CD4-positive, alpha-beta T cell treated with Interleukin-2 at 100 ng/mL for 4 hours (primary cell): ENCODE measurements at regions not wholly inside any gene's neighbourhood (a gene's known extent, or its start where the extent isn't known, plus 50 kb on each side); places are given as distances from the start of the nearest gene placed in this dataset.

Source experiments
- DNase-seq: peaks from one replicate; pipeline ENCODE4 v3.0.0-alpha.2; 2020; ENCODE audit warnings: low spot score

DNA sequence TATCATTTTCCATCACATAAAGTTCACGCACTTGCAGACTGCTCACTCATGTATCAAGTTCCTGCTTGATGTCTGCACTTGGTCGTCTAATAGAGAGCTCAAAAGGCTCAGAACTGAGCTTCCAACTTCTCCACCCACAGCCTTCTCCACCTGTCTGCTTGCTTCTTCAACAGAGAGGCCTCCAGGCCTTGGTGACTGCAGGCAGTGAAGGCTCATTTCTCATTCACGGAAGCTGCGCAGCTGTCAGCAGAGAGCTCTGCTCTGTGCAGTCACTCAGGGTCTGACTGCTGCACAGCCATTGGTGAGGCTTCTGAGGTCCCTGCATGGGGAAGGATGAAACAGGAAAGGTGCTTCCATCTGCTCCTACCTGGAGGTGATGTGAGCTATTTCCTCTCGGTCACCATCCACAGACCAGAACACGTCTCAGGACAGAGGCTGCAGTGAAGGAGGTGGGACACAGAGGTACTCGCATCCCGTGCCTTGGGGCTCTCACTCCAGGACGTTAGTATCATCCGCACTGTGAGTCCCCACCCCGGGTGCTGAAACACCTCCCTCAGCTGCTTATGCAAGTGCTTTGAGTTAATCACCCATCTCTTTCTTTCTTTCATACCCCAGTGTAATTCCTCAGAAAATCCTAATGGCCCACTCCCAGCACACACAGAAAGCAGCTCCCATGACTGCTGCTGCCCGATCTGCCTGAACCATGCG lies 126.2 kb downstream of the TMEM18 start:
- no peak for DNase-seq

GRCh38 chr2:545711-546650 lies 131.2 kb downstream of the TMEM18 start:
- no peak for DNase-seq

DNA sequence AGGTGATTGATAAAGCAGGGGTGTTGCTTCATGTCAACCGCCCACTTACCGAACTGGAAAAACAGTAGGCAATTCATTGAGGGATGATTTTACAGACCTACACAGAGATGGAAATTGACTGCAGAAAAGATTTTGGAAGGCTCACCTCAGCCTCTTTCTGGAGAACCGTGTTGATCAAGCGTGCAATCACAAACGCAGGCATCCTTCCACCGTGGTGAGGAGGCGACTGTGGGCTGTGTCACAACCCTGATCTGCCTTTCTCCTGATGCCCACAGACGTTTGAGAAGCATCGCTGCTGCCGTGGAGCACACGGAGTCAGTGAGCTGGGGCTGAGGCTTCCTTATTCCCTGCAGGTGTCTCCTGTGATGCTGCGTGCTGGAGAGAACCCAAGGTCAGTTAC lies 132.0 kb downstream of the TMEM18 start:
- no peak for DNase-seq

DNA sequence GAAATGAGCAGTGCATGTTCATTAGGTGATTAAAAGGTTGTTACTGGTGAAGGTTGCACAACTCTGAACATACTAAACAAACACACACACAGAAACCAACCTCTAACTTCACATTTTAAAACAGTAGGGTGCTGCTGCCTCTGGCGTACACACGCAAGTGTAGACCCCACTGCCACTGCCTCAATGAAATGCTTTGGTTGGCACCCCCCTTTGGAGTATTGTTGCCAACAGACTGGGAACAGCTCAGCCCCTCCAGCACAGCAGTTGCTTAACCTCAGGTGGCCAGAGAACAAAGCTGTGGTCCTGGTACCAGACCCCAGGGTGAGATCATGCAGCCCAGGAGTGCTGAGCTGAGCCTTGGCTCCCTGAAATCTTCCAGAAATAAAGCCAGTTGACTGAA lies 138.6 kb downstream of the TMEM18 start:
- DNase-seq = no peak

DNA sequence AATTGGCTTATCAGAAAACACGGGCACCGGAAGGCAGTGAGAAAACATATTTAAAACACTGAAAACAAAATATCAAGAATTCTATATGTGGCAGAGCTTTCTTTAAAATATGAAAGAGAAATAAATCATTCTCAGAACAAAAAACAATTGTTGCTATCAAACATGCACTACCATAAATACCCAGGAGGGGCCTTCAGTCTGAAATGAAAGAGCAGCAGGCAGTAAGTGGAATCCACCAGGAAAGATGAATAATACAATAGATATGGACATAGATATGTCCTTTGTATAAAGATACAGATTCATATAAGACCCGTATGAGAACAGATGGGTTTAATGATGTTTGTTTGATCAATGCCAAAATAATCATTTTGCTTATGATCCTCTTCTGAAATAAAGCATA lies 142.0 kb downstream of the TMEM18 start:
- no peak for DNase-seq

DNA sequence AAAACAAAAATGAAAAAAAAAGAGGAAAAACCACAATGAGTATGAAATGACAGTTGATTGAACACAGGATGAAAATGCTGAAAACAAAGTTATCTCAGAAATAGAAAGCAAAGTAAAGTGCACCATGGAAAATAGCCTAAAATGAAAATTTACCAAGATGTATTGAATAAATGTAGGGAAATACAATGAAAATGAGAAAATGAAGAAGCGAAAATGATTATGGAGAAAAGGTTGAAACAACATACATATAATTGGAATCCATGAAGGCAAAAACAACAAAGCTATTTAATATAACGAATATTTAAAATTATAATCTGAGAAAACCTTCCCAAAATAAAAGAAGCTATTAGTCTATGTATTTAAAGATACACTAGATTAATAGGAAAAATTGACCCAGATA lies 147.4 kb downstream of the TMEM18 start:
- no peak for DNase-seq

GRCh38 chr2:529424-529823 lies 147.8 kb downstream of the TMEM18 start:
- DNase-seq = no peak

DNA sequence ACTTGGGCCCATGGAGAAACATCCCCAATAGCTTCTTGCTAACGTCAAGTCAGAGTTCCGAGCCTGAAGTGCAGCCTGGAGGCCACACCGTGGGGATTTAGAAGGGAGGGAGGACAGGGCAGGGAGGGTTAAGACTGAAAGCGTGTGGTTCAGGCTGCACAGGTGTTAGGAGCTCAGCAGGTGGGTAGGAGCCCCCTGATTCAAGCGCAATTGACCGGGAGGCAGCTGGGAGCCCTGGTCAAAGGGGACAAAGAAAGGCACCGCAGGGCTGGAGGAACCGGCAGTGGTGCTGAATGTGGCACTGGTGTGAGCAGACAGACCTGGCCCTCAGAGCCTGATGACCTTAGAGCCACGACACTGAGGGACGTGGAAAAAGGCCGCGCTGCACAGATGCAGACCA lies 149.6 kb downstream of the TMEM18 start:
- DNase-seq = no peak

DNA sequence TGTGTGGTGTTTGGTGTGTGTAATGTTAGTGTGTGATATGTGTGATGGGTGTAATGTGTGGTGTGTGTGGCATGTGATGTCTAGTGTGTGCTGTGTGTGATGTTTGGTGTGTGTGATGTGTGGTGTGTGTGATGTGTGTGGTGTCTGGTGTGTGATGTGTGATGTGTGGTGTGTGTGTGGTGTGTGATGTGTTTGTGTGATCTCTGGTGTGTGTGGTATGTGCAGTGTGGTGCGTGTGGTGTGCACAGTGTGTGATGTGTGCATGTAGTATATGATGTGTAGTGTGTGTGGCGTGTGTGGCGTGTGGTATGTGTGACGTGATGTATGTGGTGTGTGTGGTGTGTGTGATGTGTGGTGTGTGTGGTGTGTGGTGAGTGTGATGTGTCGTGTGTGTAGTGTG lies 150.3 kb downstream of the TMEM18 start:
- no peak for DNase-seq

GRCh38 chr2:525611-526010 lies 151.6 kb downstream of the TMEM18 start:
- no peak for DNase-seq

DNA sequence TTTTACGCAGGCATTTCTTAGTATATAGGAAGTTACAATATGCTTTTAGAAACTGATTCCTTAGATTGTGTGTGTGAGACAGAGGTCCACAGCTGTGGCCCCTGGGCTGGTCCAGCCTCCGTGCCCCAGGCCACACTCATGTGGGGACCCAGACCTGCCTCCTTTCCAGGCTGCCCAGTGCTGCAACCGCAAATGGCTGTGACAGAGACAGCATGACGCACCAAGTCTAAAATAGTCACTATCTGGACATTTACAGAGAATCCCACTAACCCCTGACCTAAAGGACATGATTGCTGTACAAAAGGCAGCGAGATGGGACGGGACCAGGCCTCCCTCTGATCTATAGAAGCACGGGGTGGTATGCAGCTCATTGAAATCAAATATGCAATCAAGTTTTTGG lies 152.2 kb downstream of the TMEM18 start:
- DNase-seq = no peak

DNA sequence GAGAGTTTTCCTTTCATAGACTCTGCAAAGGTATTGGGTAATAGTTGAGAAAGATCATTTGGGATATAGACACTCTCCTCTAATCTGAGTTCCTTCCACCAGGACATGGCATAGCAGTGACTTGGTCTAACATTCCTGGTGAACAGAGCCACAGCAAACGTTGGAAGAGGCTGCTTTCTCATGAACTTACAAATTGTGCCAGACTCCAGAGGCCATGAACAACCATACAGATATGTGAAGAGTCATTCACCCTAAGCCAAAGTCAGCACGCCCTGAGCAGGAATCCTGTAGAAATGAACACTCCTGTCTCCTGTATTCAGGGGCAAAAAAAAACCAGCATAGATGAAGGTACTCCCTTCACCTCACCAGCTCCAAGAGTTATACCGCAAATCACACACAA lies 152.8 kb downstream of the TMEM18 start:
- no peak for DNase-seq

DNA sequence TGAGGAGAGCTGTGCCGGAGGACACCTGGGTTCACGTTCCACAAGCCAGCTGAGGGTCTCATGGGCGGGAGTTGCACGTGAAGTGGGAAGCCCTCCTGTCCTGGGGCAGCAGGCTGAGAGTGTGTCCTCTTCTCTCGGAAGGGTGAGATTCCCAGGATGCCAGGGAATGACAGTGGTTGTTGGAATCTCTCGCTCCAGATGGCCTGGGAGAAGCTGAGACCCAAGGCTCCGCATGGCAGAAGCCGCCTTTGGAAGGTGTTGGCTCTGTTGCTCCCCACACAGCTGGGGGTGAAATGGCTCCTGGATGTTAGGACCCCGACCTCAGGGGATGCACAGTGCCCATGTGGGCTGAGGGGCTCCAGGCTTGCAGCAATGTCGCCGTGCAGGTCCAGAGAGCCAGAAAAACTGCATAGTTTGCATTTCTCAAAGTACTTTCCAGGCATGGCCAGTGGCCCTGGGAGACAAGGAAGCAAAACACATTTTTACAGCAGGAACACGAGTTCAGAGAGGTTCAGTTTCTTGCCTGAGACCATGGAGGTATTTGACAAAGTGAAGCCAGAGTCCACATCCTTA lies 153.4 kb downstream of the TMEM18 start:
- no peak for DNase-seq

DNA sequence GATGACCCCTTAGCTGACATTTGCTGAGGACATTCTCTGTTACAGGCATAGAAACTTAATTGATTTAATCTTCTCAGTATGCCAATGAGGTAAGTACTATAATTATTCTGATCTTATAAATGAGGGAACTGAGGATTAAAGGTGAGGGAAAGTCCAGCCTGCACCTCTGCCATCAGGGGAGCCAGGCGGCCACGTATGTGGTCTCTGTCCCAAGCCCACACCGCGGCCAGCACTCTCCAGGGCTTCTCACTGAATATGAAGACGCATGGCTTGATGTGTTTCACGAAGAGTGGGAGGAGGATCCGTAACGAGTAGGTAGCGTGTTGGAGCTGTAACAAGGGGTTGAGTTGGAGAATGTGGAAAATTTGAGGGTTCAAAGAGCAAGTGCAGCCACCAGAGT lies 154.4 kb downstream of the TMEM18 start:
- no peak for DNase-seq

DNA sequence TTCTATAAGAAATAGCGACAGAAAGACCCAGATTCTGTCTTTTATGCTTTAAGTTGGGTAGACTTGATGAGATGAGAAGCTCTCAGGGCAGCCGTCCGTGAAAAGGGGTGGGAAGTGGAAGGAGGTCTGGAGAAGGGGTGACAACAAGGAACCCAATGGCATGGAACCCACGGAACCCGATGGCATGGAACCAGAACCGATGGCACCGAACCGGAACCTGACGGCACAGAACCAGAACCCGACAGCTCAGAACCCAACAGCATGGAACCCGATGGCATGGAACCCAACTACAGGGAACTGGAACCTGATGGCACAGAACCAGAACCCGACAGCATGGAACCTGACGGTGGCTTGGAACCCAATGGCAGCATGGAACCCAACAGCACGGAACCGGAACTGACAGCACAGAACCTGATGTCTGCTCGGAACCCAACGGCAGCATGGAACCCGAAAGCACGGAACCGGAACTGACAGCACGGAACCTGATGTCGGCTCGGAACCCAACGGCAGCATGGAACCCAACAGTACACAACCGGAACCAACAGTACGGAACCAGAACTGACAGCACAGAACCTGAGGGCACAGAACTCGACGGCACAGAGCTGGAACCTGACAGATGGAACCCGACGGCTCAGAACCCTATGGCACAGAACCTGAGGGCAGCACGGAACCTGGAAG lies 155.2 kb downstream of the TMEM18 start:
- no peak for DNase-seq

DNA sequence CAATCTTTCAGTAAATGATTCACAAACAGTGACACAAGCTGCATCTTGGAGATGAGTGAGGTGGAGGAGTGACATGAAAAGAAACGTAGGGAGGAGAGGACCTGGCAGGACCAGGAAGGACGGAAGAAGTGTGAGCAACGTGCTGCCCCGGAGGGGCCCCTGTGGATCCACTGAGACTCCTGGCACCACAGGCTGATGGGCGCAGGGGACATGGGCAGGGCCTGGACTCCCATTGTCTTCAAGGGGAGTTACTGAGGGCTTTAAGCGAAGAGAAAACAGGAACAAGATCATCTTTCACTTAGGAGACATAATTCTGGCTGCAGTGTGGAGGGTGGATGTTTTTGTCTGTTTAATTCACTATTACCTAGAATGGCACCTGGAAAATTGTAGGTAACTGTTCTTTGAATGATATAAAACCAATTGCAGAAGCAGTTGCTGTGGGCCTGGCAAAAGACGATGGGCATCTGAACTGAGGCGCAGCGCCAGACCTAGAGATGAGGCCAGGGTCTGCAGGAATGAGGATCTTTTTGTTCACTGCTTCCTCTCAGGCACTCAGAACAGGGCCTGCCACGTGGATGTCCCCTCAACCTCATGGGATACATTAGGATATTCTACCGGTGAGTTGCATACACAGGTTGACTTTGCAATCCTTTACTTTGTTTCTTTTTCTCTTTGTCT lies 156.4 kb downstream of the TMEM18 start:
- no peak for DNase-seq

DNA sequence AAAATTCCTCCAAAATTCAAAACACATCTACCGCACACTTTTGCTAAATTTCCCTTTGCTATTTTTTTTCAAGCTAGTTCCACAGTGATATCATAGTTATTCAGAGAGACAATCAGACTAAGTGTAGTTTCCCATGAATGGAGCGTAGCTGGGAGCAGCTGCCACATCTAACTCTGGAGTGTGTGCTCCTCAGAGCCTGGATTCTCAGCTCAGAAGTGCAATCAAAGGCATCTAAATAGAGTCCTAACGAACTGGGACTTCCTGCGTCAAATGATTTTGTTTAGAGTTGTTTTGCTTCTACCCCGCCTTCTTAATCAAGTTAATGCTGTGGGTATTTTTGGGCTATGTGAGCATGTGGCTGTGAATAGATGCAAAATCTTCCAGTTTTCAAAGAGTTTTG lies 160.3 kb downstream of the TMEM18 start:
- DNase-seq = no peak

DNA sequence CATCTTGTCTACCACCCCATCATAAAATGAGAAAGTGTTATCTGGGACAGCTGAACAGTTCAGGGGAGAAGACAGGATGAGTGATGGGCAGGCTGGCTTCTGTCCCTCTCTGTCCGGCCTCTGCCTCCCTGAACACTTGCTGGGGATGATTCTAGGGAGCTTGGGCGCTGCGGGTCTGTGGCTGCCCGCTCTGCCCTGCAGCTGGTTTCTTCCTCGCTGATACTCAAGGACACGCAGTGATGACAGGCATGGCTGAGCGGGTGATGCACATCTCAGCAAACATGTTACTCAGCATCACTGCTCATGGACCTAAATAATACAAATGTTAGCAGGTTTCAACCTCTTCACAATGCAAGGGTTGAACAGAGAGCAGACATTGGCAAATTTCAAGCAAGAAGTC lies 161.1 kb downstream of the TMEM18 start:
- DNase-seq = no peak

GRCh38 chr2:515441-516127 lies 161.6 kb downstream of the TMEM18 start:
- no peak for DNase-seq

- DNase-seq = no peak
Measured at GRCh38 chr2:513981-514706, 163.1 kb downstream of the TMEM18 start.

DNA sequence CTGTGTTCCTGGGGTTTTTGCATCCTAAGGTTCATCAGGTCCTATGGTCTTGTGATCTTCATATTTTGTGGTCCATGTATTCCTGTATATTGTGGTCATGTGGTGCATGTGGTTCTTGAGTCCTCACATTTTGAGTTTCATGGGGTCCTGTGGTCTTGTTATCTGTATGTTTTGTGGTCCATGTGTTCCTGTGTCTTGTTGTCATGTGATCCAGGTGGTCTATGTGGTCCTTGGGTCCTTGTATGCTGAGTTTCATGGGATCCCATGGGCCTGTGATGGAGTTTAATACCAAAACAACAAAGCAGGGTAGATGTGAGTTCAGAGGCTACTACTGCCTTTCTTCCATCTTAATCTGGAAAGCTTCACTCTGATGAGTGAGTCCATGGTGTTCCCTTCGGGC lies 166.4 kb downstream of the TMEM18 start:
- no peak for DNase-seq
